ENCODE measurements at regions not wholly inside any gene's neighbourhood (a gene's known extent, or its start where the extent isn't known, plus 50 kb on each side); places are given as distances from the start of the nearest gene placed in this dataset.

GRCh38 chr18:22253156-22253555 lies 83.8 kb downstream of the GATA6 start:
- H3K4me2 ChIP-seq (ENCODE audit: insufficient read depth, insufficient read length, low read length) = no peak overlapping the region
- H3K4ac ChIP-seq (ENCODE audit: low read depth, low read length) = no peak overlapping the region
- Mint-ChIP-seq H3K27me3 (ENCODE audit: low read depth) (peaks cover 18% of the 10 kb centered on the region; the same call in 1 of the 2 replicates), H3K27ac (no peak overlapping the region), H3K36me3 (ENCODE audit: insufficient read depth in 1 of 3, low read depth in 3 of 3) (no peaks in the 10 kb centered on the region), H3K9me3 (no peaks in the 10 kb centered on the region), H3K4me1 (no peaks in the 10 kb centered on the region), H3K4me3 (no peak overlapping the region)
- H4K91ac ChIP-seq (ENCODE audit: insufficient read length, low read depth, low read length) = no peak overlapping the region
- H3K23ac ChIP-seq (ENCODE audit: insufficient read length, low read depth, low read length) = no peak overlapping the region
- H2BK20ac ChIP-seq (ENCODE audit: low read depth, low read length, poor library complexity, severe bottlenecking) = no peak overlapping the region
- no peaks in the 10 kb centered on the region for H3K9me3 ChIP-seq (ENCODE audit: control insufficient read depth, low read depth, low read length)
- no peak overlapping the region for H3K27ac ChIP-seq (ENCODE audit: insufficient read length, low read depth, low read length)
- no peaks in the 10 kb centered on the region for H3K27me3 ChIP-seq (ENCODE audit: insufficient read depth, low read length)
- no peak overlapping the region for H3K18ac ChIP-seq (ENCODE audit: insufficient read length, low read depth, low read length)
- no peak overlapping the region for H2BK12ac ChIP-seq (ENCODE audit: insufficient read length, low read depth, low read length)
- H4K8ac ChIP-seq (replicated peaks; ENCODE audit: insufficient read length, low read depth, low read length) = no peak overlapping the region
- no peak overlapping the region for H2BK5ac ChIP-seq (ENCODE audit: insufficient read length, low read length)
- no peak overlapping the region for H3K14ac ChIP-seq (ENCODE audit: insufficient read depth, low read length)
- TF ChIP-seq CTCF (conservative IDR thresholded peaks at IDR 0.05) = no peak
- no CpG with 5 or more reads among the region's 5 CpGs for WGBS (ENCODE audit: extremely low coverage, insufficient read length, low lambda C conversion rate)
- no peaks in the 10 kb centered on the region for H4K20me1 ChIP-seq (ENCODE audit: control insufficient read depth, insufficient read depth, insufficient read length)
- H3K4me1 ChIP-seq (ENCODE audit: insufficient read depth, low read length) = no peaks in the 10 kb centered on the region; the same call in 1 of the 2 replicates
- H3K56ac ChIP-seq (ENCODE audit: insufficient read length, low read depth, low read length) = no peak overlapping the region
- no peak overlapping the region for H3K9ac ChIP-seq (ENCODE audit: extremely low read depth, insufficient read length, low read length)
- no peak overlapping the region for H2BK120ac ChIP-seq (ENCODE audit: low read depth, low read length, poor library complexity, severe bottlenecking)
- no peak overlapping the region for H2BK15ac ChIP-seq (ENCODE audit: low read depth, low read length)
- no peak overlapping the region for H3T11ph ChIP-seq (ENCODE audit: low read length)
- no peaks in the 10 kb centered on the region for H3K23me2 ChIP-seq (ENCODE audit: insufficient read length, low read depth, low read length, poor library complexity, severe bottlenecking)
- no peak overlapping the region for H2AFZ ChIP-seq (ENCODE audit: low read length)
- no peak overlapping the region for H2AK5ac ChIP-seq (ENCODE audit: insufficient read length, low read length)
- no peak for DNase-seq
- H3K79me1 ChIP-seq (ENCODE audit: insufficient read depth, low read depth, low read length, poor library complexity, severe bottlenecking) = no peaks in the 10 kb centered on the region
- H3K79me2 ChIP-seq (ENCODE audit: insufficient read depth, low read length) = no peaks in the 10 kb centered on the region
- no peak overlapping the region for H4K5ac ChIP-seq (ENCODE audit: insufficient read length, low read depth, low read length)
